GM19351 (cell line): ENCODE measurements at regions not wholly inside any gene's neighbourhood (a gene's known extent, or its start where the extent isn't known, plus 50 kb on each side); places are given as distances from the start of the nearest gene placed in this dataset.

Experiments used
- ATAC-seq: cut with Tn5 transposase; IDR thresholded peaks from one replicate; pipeline ENCODE4 v1.9.1; 2021; ENCODE audit warnings: mild to moderate bottlenecking, moderate library complexity; ENCODE audit not compliant: unreplicated experiment

DNA sequence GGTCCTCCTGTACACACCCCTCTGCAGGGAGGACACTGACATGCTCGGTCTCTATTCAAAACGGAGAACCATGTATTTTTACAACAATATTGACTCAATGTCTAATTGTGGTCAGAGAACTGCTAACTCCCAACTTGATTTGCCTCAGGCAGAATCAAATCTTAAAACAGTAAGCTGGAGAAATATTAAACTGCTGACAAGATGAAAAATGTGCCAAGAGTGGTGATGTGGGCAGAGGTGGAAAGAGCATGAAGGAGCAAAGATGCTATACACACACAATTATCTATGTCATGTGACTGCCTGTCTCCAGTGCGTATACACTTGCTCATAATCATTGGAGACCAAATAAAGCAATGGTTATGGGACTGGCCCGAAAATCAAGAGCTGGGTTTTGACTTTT lies 556.1 kb upstream of the ZNF608 start:
- ATAC-seq, result no peak

DNA sequence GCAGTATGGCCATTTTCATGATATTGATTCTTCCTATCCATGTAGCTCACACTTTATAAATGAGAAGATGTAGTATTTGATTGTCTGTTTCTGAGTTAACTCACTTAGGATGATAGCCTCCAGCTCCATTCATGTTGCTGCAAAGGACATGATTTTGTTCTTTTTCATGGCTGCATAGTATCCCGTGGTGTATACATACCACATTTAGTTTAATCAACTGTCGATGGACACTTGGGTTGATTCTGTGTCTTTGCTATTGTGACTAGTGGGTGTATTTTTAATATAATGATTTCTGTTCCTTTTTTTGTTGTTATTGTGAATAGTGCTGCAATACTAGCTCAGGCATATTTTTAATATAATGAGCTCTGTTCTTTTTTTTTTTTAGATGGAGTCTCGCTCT lies 560.3 kb upstream of the ZNF608 start:
- ATAC-seq, result no peak

DNA sequence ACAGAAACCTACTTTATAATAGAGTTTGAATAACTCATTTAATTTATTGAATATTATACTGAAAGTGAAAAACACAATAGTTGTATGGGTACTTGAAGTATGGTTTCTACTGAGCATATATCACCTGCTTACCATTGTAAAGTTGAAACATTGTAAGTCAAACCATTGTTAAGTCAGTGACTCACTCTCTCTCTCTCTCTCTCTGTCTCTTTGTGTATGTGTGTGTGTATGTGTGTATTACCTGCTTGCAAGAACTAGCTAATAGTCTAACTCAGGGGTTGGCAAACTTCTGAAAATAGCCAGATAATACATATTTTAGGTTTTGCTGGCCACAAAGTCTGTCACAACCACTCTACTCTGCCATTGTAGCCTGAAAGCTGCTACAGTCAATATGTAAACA lies 564.3 kb upstream of the ZNF608 start:
- ATAC-seq, result no peak

DNA sequence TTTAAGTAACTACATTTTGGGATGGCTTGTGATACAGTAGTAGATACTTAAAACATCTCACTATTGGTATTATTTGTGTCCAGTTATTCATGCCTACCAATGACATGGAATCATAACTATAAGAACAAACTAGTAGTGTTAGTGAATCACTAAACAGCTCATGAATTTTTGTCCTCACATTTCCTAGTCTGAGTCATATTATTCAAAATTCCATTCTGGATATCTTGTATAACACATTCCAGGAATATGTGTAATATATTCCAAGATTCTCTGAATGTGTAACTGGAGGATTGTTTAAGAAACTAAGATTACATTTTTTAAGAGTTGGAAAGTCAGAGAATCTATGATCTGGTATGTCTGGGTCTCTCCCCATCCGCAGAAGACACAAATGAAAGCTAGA lies 565.3 kb upstream of the ZNF608 start:
- no peak for ATAC-seq

DNA sequence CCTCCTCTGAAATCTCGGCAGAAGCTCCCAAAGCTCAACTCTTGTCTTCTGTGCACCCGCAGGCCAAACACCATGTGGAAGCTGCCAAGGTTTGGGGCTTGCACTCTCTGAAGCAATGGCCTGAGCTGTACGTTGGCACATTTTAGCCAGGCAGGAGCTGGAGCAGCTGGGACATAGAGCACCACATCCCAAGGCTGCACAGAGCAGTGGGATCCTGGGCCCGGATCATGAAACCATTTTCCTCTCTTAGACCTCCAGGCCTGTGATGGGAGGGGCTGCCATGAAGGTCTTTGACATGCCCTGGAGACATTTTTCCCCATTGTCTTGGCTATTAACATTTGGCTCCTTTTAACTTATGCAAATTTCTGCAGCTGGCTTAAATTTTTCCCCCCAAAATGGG lies 567.1 kb upstream of the ZNF608 start:
- no peak for ATAC-seq

DNA sequence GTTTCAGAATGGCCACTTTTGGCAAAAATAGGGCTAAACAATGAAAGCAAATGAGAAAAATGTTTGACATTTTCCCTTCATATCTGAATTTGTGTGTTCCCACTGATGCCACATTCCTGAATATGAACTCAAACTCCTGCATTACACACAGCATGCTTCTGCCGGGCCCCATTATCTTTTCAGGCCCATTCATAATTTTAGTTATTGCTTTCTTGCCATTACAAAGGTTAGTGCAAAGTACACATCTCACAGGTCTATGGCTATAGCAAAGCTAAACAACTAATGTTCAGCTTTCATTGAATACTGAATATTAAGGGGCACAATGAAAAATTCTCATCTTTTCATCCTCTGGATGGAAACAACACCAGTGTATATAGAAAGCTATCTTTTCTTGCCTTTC lies 568.9 kb upstream of the ZNF608 start:
- ATAC-seq, result no peak

DNA sequence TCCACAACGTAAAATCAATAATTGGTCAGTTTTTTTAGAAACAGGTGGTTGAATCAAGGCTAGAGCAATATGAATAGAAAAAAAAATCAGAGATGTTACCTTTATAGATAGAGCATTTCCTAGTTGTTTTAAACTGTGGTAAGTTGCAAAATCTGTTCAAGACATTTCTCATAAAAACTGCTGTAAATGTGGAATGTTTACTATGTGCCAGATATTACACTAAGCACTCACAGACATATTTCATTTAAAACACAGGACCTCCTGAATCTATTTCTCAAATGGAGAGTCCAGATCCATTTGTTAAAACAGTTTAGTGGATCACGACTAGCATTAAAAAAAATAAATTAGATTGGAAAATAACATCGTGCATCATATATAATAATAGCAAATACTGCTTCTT lies 570.0 kb upstream of the ZNF608 start:
- ATAC-seq, result no peak

DNA sequence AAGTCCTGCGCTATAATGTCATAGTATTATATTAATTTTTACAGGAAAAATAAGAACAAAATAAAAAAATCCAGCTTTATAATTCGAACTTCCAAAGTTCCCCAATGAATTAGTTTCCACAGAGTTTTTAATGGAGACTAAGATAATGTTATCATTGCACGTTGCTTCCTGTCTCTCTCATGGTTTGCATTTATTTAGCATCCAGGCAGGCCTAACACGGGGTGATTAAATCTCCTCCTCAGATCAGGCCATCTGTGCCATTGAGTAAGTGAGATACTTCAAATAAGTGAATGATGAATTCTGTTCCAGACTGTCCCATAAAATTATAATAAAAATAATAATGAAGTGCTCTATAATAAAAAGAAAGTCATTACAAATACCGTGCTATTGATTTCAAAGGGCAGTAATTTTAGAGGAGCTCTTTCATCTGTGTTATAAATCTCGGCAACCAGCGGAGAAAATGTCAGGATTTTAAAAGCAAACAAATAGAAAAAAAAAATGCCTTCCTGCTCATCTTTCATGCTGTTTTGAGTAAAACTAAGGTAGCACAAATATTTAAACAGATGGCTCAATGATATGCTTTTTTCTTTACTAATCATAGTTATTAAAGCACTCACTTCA lies 570.6 kb upstream of the ZNF608 start:
- no peak for ATAC-seq

DNA sequence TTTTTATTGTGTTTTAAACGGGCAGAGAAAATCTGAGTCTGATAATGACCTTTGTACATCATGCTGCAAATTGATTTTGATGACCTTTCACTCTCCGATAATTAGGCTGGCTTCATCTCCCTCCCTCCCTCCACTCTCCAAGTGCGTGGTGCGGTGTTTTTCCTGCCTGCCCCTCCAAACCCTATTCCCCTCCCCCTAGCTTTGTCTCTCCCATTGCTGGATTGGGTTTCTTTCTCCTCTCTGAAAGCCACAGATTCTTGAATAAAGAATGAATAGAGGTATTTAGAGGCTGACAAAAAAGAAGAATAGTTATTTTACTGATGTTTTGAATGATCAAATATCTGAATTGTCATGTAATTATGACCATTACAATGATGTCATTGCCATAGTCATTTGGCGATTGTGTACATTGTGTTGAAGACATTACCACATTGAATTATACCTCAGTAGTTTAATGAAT lies 571.1 kb upstream of the ZNF608 start:
- no peak for ATAC-seq

DNA sequence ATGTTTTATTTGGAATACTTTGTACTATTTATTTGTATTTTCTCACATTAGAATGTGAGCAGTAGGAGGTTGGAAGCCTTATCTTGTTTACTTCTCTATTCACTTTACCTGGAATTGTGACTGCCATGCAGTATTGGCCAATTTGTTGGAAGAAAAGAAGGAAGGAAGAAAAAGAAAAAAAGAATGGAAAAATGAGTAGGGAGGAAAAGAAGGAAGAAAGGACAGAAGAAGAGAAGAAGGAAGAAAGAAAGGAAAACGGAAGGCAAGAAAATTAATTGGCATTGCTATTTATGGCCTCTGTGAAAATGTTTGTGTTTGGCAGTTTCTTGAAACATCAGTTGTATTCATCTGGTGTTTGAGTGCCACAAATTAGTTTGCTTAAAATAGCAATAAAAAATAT lies 575.2 kb upstream of the ZNF608 start:
- no peak for ATAC-seq

DNA sequence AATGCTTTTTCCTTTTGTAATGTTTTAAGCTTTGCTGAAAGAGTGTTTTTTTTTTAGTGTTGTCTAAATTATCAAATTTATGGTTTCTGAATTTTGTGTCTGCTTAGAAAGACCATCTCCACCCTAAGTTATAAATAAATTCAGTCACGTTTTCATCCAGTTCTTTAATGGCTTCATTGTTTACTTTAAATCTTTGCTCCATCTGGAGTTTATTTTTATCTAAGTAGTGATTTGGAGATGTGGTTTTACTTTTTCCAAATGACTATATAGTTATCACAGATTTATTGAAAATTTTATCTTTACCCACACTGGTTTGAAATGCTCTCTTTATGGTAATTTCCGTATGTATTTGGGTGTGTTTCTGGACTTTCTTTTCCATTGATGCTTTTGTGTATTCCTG lies 577.2 kb upstream of the ZNF608 start:
- no peak for ATAC-seq

DNA sequence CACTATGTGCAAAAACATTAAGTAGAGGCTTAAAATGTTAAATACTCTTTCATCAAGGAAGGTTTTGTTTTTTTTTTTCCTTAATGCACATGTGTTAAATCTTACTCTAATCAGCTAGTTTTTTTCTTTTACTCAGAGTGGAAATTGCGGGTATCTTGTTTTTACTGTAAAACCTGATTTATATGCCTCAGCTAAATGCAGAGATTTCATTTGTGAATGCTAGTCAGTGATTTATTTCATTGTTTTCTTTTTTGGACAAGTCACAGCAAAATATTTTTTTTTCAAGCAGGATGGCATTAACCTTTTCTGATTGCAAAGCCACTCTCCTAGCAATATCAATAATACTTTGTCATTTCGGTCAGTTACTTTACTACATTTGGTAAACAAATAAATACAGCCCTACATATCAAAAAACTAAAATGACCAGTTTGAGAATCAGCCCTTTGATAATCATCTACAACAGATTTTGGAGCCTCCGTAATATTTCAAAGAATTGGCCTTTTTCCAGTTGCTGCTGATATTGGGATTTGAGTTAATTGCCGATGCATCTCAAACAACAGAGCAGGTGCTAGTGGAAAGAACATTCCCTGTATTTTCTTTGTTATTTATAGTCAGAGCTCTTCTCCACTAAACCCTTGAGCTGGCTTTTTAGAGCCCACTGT lies 579.2 kb upstream of the ZNF608 start:
- ATAC-seq, result no peak

DNA sequence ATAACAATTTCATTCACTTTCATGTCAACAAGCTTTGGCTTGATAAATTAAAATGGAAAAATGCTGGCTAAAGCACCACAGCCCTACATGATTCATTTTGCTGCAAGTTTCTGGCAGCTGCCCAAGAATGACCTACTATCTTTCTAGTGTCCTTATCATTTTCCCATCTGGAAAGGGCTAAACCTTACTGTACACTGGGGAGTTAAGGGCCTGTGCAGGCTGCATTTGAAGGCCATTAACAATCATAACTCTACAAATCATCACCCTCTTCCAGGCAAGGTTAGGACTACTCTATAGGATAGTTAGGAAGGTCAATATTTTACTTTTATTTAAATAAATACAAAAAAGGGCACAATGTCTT lies 579.7 kb upstream of the ZNF608 start:
- ATAC-seq, result no peak

DNA sequence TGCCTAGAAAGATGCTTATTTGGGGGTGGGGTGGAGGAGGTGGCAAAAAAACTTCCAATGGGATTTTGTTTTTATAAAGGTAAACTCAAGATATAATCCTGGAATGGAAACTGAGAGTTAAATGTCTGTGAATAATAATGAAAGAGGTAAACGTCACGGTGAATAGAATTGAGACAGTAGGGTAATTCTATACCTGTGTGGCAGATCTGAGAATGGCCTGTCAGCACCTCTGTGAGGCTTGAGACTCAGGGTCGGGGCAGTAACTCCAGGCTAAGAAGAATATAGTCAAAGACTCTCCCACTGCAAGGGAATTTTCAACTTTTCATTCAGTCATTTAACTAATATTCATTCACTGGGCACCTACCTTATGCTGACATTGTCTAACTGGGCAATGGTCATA lies 581.2 kb upstream of the ZNF608 start:
- ATAC-seq, result peak; percentile 90

DNA sequence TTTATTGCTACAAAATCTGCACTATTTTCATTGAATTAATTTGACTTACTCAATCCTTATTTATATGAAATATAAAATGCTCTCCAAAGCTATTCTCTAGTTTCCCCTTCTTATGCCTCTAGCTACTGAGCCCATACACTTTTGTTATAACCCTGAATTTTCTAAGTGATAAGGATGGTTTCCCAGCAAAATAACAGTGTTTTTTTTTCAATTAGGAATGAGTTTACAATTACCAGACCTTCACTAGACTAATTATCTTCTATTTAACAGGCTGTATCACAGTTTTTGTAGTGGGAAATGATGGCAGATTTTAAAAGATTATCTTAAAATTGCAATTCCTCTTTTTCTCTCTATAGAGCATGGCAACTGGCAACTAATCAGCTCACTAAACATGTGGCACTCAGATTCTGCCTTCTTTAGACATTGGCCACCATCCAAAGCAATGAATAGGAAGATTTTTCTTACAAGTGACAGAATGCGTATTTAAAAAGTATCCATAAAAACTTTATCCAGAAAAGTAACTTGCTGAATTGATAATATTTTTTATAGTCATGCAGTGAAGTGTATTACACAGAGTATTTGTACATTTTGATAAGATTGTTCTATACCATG lies 585.7 kb upstream of the ZNF608 start:
- no peak for ATAC-seq

DNA sequence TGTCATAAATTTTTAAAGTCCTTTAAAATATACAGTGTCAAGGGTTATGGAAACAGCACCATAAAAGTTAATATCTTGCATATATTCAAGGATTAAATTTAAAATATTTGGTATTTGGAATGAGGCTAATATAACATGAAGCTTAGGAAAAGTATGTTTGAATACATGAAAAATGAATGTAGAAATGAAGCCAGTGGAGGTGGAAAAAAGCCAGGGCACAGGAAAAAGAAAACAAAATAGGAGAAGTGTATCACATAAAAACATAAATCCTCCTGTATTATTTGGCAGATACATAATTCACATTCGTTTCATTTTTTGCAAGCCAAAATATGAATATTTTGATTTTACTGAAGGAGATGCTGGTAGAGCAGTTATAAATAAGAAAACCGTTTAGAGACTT lies 587.0 kb upstream of the ZNF608 start:
- ATAC-seq, result no peak

DNA sequence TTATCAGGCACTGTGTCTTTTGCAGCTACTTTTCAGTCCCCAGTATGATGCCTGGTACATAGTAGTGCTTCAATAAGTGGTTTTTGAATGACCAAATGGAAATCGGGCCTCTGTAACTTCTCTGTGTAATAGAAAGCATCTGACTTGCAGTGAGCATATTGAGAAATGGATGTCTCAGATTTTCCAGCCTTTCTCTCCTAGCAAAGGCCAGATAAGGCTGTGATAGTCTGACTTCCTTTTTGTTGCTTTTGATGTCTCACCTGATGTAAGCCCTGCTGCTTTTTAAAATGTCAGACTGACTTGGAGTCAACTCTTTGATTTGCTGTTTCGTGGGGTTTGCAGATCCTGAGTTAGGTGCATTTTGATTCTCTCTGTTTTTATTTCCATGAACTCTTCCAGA lies 590.0 kb upstream of the ZNF608 start:
- no peak for ATAC-seq

DNA sequence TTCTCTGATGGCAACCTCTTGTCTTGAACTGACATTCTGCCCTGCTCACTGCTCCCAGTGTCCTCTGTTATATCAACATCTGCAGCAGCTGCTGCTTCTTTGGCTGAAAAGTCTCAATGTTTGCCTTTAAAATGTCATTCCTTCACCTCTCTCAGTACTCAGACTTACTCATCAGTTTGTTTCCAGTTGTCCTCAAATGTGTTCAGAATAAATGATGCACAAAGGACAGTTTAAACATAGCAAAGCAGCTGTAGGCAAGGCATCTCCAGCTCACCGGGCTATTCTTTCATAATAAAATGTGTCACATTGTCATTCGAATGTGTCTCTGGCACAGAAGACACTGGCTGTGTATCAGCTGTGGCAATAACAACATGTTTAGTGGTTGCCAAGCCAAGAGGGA lies 590.9 kb upstream of the ZNF608 start:
- ATAC-seq, result no peak

DNA sequence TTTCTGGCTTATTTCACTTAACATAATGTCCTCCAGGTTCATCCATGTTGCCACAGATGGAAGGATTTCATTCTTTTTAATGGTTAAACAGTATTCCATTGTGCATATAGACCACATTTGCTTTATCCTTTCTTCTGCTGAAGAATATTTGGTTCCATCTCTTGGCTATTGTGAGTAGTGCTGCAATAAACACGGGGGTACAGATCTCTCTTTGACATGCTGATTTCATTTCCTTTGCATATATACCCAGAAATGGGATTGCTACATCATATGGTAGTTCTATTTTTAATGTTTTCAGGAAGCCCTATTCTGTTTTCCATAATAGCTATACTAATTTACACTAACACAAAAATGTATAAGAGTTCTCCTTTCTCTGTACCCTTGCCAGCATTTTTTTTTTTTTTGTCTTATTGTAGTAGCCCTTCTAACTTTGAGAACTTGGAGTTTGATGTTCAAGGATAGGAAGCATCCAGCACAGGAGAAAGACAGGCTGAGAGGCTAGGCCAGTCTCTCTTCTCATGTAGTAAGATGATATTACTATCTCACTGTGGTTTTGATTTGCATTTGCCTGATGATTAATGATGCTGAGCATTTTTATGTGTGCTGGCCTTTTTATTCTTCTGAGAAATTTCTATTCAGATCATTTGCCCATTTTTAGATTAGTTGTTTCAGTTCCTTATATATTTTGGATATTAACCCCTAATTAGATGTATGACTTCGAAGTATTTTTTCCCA lies 592.2 kb upstream of the ZNF608 start:
- no peak for ATAC-seq

DNA sequence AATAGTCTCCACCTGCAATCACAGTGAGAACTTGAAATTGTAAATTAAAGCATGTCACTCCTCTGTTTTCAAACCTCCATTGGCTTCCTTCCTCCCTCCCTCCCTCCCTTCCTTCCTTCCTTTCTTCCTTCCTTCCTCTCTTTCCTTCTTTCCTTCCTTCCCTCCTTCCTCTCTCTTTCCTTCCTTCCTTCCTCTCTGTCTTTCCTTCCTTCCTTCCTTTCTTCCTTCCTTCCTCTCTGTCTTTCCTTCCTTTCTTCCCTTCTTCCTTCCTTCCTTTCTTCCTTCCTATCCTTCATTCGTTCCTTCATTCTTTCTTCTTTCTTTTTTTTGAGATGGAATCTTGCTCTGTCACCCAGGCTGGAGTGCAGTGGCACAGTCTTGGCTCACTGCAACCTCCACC lies 595.0 kb upstream of the ZNF608 start:
- no peak for ATAC-seq

DNA sequence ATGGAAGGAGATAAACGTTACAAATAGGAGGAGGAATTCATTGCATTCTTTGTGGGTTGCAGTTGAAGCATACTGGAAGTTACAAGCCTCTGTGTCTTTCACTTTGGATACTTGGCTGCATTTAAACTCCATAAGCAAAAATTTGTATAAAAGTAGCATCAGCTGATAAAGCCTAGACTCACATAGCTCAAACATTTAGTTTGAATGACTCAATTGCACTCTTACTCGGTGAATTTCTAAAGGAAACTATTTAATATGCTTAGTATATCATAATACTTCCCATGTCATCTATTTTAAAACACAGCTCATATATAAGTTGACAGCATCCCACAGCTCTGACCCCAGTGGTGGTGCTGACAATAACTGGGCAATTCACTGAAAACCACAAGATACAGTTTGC lies 596.6 kb upstream of the ZNF608 start:
- ATAC-seq, result no peak

DNA sequence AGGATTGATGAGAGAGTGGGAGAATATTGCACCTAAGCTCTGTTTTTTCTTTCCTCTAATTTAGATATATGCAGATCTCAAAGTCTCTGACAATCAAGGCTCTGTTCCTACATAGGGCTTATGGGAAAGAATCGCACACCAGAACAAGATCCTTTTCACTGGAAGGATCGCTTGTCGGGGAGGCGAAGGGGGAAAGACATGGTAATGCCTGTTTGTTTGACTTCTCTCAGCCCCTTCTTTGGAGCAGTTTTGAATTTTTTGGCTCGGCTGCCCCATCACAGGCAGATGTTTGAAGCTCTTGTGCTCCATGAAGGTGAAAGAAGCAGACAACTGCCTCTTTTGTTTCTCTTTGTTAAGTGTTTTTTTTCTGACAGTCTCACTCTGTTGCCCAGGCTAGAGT lies 599.9 kb upstream of the ZNF608 start:
- no peak for ATAC-seq
